ENCODE measurements at regions not wholly inside any gene's neighbourhood (a gene's known extent, or its start where the extent isn't known, plus 50 kb on each side); places are given as distances from the start of the nearest gene placed in this dataset.

DNA sequence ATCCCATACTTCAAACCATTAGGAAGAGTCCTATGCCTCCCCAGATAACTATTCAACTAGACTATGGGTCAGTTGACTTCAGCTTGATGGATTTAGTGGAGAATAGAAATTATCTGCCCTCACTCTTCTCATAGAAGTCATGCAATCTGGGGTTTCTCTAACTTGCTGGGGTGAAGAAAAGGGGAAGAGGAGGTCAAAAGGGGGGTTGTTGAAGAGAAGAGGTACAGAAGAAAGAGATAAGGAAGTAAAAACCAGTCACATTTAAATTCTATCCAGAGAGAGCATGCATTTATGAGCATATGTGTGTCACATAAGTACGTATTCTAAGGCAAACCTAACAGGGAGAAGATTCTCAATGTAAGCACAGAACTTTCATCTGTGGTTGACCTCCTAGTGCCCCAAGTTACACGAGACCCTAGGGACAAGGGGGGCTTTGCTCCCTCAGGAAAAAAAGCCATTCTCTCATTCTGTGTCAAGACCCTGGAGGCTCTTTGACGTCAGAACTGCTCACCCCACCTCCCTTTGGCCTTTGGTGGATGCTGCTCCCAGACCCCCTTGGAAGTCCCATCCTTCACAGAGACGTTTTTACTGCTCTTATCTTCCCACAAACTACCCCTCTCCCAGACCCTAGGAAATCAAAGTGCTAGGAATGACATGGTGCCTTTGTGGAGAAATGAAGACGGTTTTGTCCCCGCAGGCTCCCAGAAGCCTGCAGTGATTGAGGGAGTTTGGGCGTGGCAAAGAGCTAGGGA, 236.8 kb upstream of the TNP1 start:
- Mint-ChIP-seq H3K27me3 (ENCODE audit: insufficient read depth, low read depth, poor library complexity) (no peaks in the 10 kb centered on the region), H3K4me1 (no peaks in the 10 kb centered on the region), H3K9me3 (peaks cover 8% of the 10 kb centered on the region; the same call in 2 of the 3 replicates), H3K36me3 (ENCODE audit: low read depth) (0 out of 3 replicates have a peak, but pooled peaks cover 3% of the 10 kb centered on the region), H3K4me3 (no peak overlapping the region), H3K27ac (no peak overlapping the region)
- H3K9me2 ChIP-seq (ENCODE audit: insufficient read depth): no peaks in the 10 kb centered on the region; the same call in 1 of the 2 replicates
- H4K20me1 ChIP-seq (replicated peaks; ENCODE audit: insufficient read depth): no peaks in the 10 kb centered on the region
- no peak overlapping the region for H2AFZ ChIP-seq
- no peak for ATAC-seq
- no peaks in the 10 kb centered on the region for H3K4me1 ChIP-seq (ENCODE audit: insufficient read depth)
- TF ChIP-seq JUNB (IDR thresholded peaks at IDR 0.05; ENCODE audit: unreplicated experiment): no peak
- TF ChIP-seq NANOG (IDR thresholded peaks at IDR 0.05; ENCODE audit: borderline replicate concordance): no peak
- TF ChIP-seq, protein P1, sequence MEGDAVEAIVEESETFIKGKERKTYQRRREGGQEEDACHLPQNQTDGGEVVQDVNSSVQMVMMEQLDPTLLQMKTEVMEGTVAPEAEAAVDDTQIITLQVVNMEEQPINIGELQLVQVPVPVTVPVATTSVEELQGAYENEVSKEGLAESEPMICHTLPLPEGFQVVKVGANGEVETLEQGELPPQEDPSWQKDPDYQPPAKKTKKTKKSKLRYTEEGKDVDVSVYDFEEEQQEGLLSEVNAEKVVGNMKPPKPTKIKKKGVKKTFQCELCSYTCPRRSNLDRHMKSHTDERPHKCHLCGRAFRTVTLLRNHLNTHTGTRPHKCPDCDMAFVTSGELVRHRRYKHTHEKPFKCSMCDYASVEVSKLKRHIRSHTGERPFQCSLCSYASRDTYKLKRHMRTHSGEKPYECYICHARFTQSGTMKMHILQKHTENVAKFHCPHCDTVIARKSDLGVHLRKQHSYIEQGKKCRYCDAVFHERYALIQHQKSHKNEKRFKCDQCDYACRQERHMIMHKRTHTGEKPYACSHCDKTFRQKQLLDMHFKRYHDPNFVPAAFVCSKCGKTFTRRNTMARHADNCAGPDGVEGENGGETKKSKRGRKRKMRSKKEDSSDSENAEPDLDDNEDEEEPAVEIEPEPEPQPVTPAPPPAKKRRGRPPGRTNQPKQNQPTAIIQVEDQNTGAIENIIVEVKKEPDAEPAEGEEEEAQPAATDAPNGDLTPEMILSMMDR (conservative IDR thresholded peaks at IDR 0.05; ENCODE audit: low read depth in 2 of 2): no peak
- TF ChIP-seq, protein P2, sequence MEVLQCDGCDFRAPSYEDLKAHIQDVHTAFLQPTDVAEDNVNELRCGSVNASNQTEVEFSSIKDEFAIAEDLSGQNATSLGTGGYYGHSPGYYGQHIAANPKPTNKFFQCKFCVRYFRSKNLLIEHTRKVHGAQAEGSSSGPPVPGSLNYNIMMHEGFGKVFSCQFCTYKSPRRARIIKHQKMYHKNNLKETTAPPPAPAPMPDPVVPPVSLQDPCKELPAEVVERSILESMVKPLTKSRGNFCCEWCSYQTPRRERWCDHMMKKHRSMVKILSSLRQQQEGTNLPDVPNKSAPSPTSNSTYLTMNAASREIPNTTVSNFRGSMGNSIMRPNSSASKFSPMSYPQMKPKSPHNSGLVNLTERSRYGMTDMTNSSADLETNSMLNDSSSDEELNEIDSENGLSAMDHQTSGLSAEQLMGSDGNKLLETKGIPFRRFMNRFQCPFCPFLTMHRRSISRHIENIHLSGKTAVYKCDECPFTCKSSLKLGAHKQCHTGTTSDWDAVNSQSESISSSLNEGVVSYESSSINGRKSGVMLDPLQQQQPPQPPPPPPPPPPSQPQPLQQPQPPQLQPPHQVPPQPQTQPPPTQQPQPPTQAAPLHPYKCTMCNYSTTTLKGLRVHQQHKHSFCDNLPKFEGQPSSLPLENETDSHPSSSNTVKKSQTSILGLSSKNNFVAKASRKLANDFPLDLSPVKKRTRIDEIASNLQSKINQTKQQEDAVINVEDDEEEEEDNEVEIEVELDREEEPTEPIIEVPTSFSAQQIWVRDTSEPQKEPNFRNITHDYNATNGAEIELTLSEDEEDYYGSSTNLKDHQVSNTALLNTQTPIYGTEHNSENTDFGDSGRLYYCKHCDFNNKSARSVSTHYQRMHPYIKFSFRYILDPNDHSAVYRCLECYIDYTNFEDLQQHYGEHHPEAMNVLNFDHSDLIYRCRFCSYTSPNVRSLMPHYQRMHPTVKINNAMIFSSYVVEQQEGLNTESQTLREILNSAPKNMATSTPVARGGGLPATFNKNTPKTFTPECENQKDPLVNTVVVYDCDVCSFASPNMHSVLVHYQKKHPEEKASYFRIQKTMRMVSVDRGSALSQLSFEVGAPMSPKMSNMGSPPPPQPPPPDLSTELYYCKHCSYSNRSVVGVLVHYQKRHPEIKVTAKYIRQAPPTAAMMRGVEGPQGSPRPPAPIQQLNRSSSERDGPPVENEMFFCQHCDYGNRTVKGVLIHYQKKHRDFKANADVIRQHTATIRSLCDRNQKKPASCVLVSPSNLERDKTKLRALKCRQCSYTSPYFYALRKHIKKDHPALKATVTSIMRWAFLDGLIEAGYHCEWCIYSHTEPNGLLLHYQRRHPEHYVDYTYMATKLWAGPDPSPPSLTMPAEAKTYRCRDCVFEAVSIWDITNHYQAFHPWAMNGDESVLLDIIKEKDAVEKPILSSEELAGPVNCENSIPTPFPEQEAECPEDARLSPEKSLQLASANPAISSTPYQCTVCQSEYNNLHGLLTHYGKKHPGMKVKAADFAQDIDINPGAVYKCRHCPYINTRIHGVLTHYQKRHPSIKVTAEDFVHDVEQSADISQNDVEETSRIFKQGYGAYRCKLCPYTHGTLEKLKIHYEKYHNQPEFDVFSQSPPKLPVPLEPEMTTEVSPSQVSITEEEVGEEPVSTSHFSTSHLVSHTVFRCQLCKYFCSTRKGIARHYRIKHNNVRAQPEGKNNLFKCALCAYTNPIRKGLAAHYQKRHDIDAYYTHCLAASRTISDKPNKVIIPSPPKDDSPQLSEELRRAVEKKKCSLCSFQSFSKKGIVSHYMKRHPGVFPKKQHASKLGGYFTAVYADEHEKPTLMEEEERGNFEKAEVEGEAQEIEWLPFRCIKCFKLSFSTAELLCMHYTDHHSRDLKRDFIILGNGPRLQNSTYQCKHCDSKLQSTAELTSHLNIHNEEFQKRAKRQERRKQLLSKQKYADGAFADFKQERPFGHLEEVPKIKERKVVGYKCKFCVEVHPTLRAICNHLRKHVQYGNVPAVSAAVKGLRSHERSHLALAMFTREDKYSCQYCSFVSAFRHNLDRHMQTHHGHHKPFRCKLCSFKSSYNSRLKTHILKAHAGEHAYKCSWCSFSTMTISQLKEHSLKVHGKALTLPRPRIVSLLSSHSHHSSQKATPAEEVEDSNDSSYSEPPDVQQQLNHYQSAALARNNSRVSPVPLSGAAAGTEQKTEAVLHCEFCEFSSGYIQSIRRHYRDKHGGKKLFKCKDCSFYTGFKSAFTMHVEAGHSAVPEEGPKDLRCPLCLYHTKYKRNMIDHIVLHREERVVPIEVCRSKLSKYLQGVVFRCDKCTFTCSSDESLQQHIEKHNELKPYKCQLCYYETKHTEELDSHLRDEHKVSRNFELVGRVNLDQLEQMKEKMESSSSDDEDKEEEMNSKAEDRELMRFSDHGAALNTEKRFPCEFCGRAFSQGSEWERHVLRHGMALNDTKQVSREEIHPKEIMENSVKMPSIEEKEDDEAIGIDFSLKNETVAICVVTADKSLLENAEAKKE (CRISPR knock-in tag; IDR thresholded peaks at IDR 0.05): no peak
- no peak for TF ChIP-seq ZNF331 (CRISPR knock-in tag; IDR thresholded peaks at IDR 0.05; ENCODE audit: low read depth)
- TF ChIP-seq ZNF114 (CRISPR knock-in tag; IDR thresholded peaks at IDR 0.05): no peak
- TF ChIP-seq CREB1 (CRISPR knock-in tag; IDR thresholded peaks at IDR 0.05; ENCODE audit: low read depth): no peak
- TF ChIP-seq EZH2phosphoT487 (IDR thresholded peaks at IDR 0.05; ENCODE audit: unreplicated experiment): no peak
- no peak for DNase-seq (ENCODE audit: low spot score)
- no peaks in the 10 kb centered on the region for H3K79me2 ChIP-seq (replicated peaks; ENCODE audit: insufficient read depth)
- no peak overlapping the region for H3K4me3 ChIP-seq
- H3K27me3 ChIP-seq (ENCODE audit: insufficient read depth): no peaks in the 10 kb centered on the region
- no peaks in the 10 kb centered on the region for H3K36me3 ChIP-seq (ENCODE audit: insufficient read depth)
- no peaks in the 10 kb centered on the region for H3F3A ChIP-seq (replicated peaks; ENCODE audit: low read depth)
- H3K27ac ChIP-seq (ENCODE audit: low read depth): no peak overlapping the region
- H3K4me2 ChIP-seq: no peak overlapping the region
